ENCODE measurements at regions not wholly inside any gene's neighbourhood (a gene's known extent, or its start where the extent isn't known, plus 50 kb on each side); places are given as distances from the start of the nearest gene placed in this dataset.

- TF ChIP-seq CTCF (conservative IDR thresholded peaks at IDR 0.05): no peak
- no peak for TF ChIP-seq ZFX (IDR thresholded peaks at IDR 0.05)
Observed at GRCh38 chr10:130786365-130786966, 525.1 kb downstream of the TCERG1L start.
